Ovary (tissue), 3 donors: ENCODE measurements at regions not wholly inside any gene's neighbourhood (a gene's known extent, or its start where the extent isn't known, plus 50 kb on each side); places are given as distances from the start of the nearest gene placed in this dataset.

Experiments used
- CTCF ChIP-seq, 3 donors: fragments of 450-650 bp in 2 of 3; fragments of 200-600 bp in 1 of 3; IDR thresholded peaks; one replicate each; pipeline versions ENCODE4 v1.5.1 to v1.8.0; 2016 to 2022; ENCODE audit warnings: antibody characterized with exemption in 3 of 3, mild to moderate bottlenecking in 1 of 3
- EP300 ChIP-seq: sonication (generic); formaldehyde crosslinking; IDR thresholded peaks from one replicate; pipeline ENCODE4 v1.6.1; 2017; ENCODE audit warnings: antibody characterized with exemption
- POLR2A ChIP-seq: fragments of 450-650 bp; IDR thresholded peaks from one replicate; pipeline ENCODE4 v1.6.1; 2017; ENCODE audit warnings: antibody characterized with exemption, mild to moderate bottlenecking, moderate library complexity
- donor health status: DM: no; HTN: no; CAD: no.

- no peak for TF ChIP-seq CTCF (IDR thresholded peaks at IDR 0.05)
- no peak for TF ChIP-seq POLR2A
- TF ChIP-seq EP300 = no peak
Measured at GRCh38 chr2:239692362-239692851, 291.6 kb upstream of the HDAC4 start.
